Body of pancreas (tissue), 4 donors: ENCODE measurements at regions not wholly inside any gene's neighbourhood (a gene's known extent, or its start where the extent isn't known, plus 50 kb on each side); places are given as distances from the start of the nearest gene placed in this dataset.

Experiments
- ATAC-seq: fragments of 150-250 bp; one replicate; pipeline ENCODE4 v1.9.1; 2016
- DNase-seq, 4 donors: peaks; one replicate each; pipeline ENCODE4 v3.0.0-alpha.2; 2019
- H3K27ac ChIP-seq, 4 donors: fragments of 200-600 bp; sonication (generic); 1 replicate in 3 of 4; 2 replicates in 1 of 4; pipeline versions ENCODE4 v1.5.1 to v1.6.1; 2016 to 2019; ENCODE audit warnings: mild to moderate bottlenecking in 1 of 4, mixed read lengths in 1 of 4, moderate library complexity in 1 of 4
- H3K27me3 ChIP-seq, 2 donors: fragments of 200-600 bp; sonication (generic); one replicate each; pipeline ENCODE4 v1.6.0; 2016; ENCODE audit warnings: mild to moderate bottlenecking in 1 of 2
- H3K36me3 ChIP-seq, 2 donors: fragments of 200-600 bp; sonication (generic); replicated peaks in 1 of 2; 2 replicates each; pipeline ENCODE4 v1.5.1; 2016; ENCODE audit warnings: low read depth in 2 of 2; ENCODE audit not compliant: insufficient read depth in 1 of 2
- H3K4me1 ChIP-seq: fragments of 200-600 bp; sonication (generic); one replicate; pipeline ENCODE4 v1.6.0; 2016
- H3K4me3 ChIP-seq, 2 donors: fragments of 200-600 bp; sonication (generic); 1 replicate in 1 of 2; 2 replicates in 1 of 2; pipeline ENCODE4 v1.5.1; 2016 to 2019
- H3K9me3 ChIP-seq, 3 donors: fragments of 200-600 bp; sonication (generic); 1 replicate in 2 of 3; 2 replicates in 1 of 3; pipeline ENCODE4 v1.5.1; 2016
- POLR2A ChIP-seq, 3 donors: fragments of 450-650 bp; IDR thresholded peaks; one replicate each; pipeline ENCODE4 v1.6.1; 2016; ENCODE audit warnings: antibody characterized with exemption in 3 of 3, mild to moderate bottlenecking in 2 of 3
- WGBS, 2 donors: methylation state at CpG; one replicate each; pipeline ENCODE4 v1.1.5; 2017; 5-methylcytosine and 5-hydroxymethylcytosine counted together
- intact Hi-C: fragments of 100-400 bp; cut with DNase I; formaldehyde crosslinking; loops from one replicate; pipeline ENCODE4 v1.15.1; 2023
- TF ChIP-seq, protein P1 (sequence below), 7 experiments: fragments of 450-650 bp in 4 of 7; fragments of 200-600 bp in 3 of 7; sonication (generic) in 3 of 7; IDR thresholded peaks; one replicate each; pipeline ENCODE4 v1.5.1; 2016 to 2019; ENCODE audit warnings: antibody characterized with exemption in 7 of 7

DNA sequence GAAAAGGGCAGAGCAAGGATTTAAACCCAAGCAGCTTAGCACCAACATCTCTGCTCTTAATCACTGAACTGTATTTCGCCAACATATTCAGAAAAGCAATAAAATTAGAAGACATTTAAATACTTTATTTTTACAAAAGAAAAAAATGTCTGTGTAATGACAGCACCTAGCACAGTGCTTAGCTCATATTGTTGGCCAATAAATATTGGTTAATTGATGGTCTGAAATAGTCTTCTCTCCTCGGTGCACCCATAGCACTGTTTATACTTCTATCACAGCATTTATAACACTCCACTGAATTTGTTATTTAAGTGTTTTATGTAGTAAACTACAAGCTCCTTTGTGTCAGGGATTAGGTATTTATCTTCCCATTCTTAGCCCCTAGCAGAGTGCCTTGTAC, 70.9 kb upstream of the PLPPR4 start:
- H3K4me1 ChIP-seq, result no peaks in the 10 kb centered on the region
- no peaks in the 10 kb centered on the region for H3K36me3 ChIP-seq
- no peaks in the 10 kb centered on the region for H3K9me3 ChIP-seq
- ATAC-seq, result no peak
- no peaks in the 10 kb centered on the region for H3K27me3 ChIP-seq
- H3K27ac ChIP-seq, result no peak overlapping the region
- intact Hi-C loops, result no loop called here
- no peak for DNase-seq
- TF ChIP-seq POLR2A (IDR thresholded peaks at IDR 0.05), result no peak
- TF ChIP-seq, protein P1, sequence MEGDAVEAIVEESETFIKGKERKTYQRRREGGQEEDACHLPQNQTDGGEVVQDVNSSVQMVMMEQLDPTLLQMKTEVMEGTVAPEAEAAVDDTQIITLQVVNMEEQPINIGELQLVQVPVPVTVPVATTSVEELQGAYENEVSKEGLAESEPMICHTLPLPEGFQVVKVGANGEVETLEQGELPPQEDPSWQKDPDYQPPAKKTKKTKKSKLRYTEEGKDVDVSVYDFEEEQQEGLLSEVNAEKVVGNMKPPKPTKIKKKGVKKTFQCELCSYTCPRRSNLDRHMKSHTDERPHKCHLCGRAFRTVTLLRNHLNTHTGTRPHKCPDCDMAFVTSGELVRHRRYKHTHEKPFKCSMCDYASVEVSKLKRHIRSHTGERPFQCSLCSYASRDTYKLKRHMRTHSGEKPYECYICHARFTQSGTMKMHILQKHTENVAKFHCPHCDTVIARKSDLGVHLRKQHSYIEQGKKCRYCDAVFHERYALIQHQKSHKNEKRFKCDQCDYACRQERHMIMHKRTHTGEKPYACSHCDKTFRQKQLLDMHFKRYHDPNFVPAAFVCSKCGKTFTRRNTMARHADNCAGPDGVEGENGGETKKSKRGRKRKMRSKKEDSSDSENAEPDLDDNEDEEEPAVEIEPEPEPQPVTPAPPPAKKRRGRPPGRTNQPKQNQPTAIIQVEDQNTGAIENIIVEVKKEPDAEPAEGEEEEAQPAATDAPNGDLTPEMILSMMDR (IDR thresholded peaks at IDR 0.05), result no peak
- 77% methylated on average over 2 of the region's 2 CpGs for WGBS, 2 donors
- H3K4me3 ChIP-seq, result no peak overlapping the region

DNA sequence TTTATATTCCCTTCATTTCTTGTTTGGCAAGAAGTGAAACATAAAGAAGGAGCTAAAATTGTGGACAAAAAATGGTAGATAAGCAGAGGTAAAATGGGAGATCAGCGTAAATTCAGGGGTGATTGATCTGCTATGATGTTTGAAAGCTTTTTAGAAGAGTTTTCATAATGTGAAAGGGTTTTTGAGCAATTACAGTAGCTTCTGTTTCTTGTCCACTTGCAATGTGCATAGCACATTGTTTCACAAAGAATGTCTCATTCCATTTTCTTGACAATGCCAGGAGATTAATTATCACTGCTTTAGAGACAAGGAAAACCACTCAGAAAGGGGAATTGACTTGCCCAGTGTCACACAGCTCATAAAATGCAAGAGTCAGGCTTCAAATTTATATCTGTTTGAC, 65.9 kb upstream of the PLPPR4 start:
- no peak overlapping the region for H3K4me3 ChIP-seq
- ATAC-seq, result no peak
- WGBS, 2 donors, result 23 to 24% methylated on average over 1 of the region's 1 CpG

DNA sequence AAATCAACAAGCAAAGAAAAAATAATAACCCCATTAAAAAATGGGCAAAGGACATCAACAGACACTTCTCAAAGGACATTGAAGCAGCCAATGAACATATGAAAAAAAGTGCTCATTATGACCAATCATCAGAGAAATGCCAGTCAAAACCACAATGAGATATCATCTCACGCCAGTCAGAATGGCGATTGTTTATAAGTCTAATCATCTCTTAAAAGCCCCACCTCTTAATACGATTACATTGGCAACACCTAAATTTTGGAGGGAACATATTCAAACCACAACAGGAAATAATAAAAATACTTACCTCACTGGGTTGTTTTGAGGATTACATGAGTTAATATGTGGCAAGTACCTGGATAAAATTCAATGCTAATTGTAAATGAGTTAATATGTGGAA, 57.1 kb upstream of the PLPPR4 start:
- WGBS, 2 donors, result 47 to 54% methylated on average over 3 of the region's 3 CpGs
- no peaks in the 10 kb centered on the region for H3K36me3 ChIP-seq
- DNase-seq, result no peak
- TF ChIP-seq, protein P1 (IDR thresholded peaks at IDR 0.05), result no peak
- no peak for TF ChIP-seq POLR2A (IDR thresholded peaks at IDR 0.05)
- no peak for ATAC-seq
- intact Hi-C loops, result no loop called here
- H3K4me1 ChIP-seq, result no peaks in the 10 kb centered on the region
- no peak overlapping the region for H3K27ac ChIP-seq
- no peaks in the 10 kb centered on the region for H3K27me3 ChIP-seq
- H3K4me3 ChIP-seq, result no peak overlapping the region
- H3K9me3 ChIP-seq, result no peaks in the 10 kb centered on the region

More for the DNA sequence above, 65.9 kb upstream of the PLPPR4 start:
- Histone ChIP-seq H3K9me3 (no peaks in the 10 kb centered on the region), H3K27ac (no peak overlapping the region), H3K27me3 (no peaks in the 10 kb centered on the region), H3K36me3 (no peaks in the 10 kb centered on the region), H3K4me1 (no peaks in the 10 kb centered on the region)
- DNase-seq, result no peak
- intact Hi-C loops, result no loop called here
- TF ChIP-seq, protein P1 (IDR thresholded peaks at IDR 0.05), result no peak
- TF ChIP-seq POLR2A (IDR thresholded peaks at IDR 0.05), result no peak
